ENCODE measurements at regions not wholly inside any gene's neighbourhood (a gene's known extent, or its start where the extent isn't known, plus 50 kb on each side); places are given as distances from the start of the nearest gene placed in this dataset.

GRCh38 chr2:18482666-18483065 is 77.8 kb downstream of the RDH14 start:
- TF ChIP-seq CTCF (IDR thresholded peaks at IDR 0.05; ENCODE audit: insufficient read depth, missing control alignments), result no peak
- FAIRE-seq (no peak), DNase-seq (ENCODE audit: insufficient read length, low spot score) (no peak)

- DNase-seq (ENCODE audit: insufficient read length, low spot score) (no peak), FAIRE-seq (no peak)
- TF ChIP-seq CTCF (IDR thresholded peaks at IDR 0.05; ENCODE audit: insufficient read depth, missing control alignments), result no peak
Measured at GRCh38 chr2:18479947-18480369, 80.5 kb downstream of the RDH14 start.

GRCh38 chr2:18477293-18477692 is 83.2 kb downstream of the RDH14 start:
- no peak for TF ChIP-seq CTCF (IDR thresholded peaks at IDR 0.05; ENCODE audit: insufficient read depth, missing control alignments)
- FAIRE-seq (no peak), DNase-seq (ENCODE audit: insufficient read length, low spot score) (no peak)

GRCh38 chr2:18476484-18476883 is 84.0 kb downstream of the RDH14 start:
- DNase-seq (ENCODE audit: insufficient read length, low spot score), result no peak
- TF ChIP-seq CTCF (IDR thresholded peaks at IDR 0.05; ENCODE audit: insufficient read depth, missing control alignments), result no peak
- FAIRE-seq, result no peak

- no peak for FAIRE-seq
- TF ChIP-seq CTCF (IDR thresholded peaks at IDR 0.05; ENCODE audit: insufficient read depth, missing control alignments), result no peak
- no peak for DNase-seq (ENCODE audit: insufficient read length, low spot score)
Measured at GRCh38 chr2:18475884-18476283, 84.6 kb downstream of the RDH14 start.

GRCh38 chr2:18474700-18475099 is 85.8 kb downstream of the RDH14 start:
- DNase-seq (ENCODE audit: insufficient read length, low spot score) (no peak), FAIRE-seq (no peak)
- no peak for TF ChIP-seq CTCF (IDR thresholded peaks at IDR 0.05; ENCODE audit: insufficient read depth, missing control alignments)

GRCh38 chr2:18473241-18474181 is 86.9 kb downstream of the RDH14 start:
- TF ChIP-seq CTCF (IDR thresholded peaks at IDR 0.05; ENCODE audit: insufficient read depth, missing control alignments), result no peak
- DNase-seq (ENCODE audit: insufficient read length, low spot score) (no peak), FAIRE-seq (no peak)

Data from D721Med (cell line).